ENCODE measurements at regions not wholly inside any gene's neighbourhood (a gene's known extent, or its start where the extent isn't known, plus 50 kb on each side); places are given as distances from the start of the nearest gene placed in this dataset.

DNA sequence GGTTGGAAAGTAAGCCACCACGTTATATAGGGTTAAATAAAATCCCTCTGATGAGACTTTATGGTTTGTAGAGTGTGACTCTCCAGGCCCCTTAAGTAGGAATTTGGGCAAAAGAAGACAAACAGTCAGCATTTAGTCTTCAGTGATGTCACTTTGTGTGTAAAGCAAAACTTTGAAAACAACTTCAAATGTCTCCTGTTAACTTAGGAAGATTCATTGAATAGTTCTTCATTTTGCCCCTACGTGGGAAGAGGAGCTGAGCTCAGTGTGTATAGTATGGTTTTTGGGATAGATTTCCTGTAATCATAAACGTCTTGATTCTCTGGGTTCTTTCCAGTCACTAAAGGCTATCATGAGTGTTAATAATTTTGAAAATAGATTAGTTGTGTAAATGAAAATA, 101.3 kb downstream of the GADD45G start:
- Histone ChIP-seq H3K4me3 (no peak overlapping the region), H3K27ac (no peak overlapping the region), H3K27me3 (no peaks in the 10 kb centered on the region), H3K36me3 (no peaks in the 10 kb centered on the region), H3K9me3 (no peaks in the 10 kb centered on the region), H3K4me1 (no peaks in the 10 kb centered on the region)
- no peak for DNase-seq
- intact Hi-C loops (cut with DNase I; ENCODE audit: low total_unique reads), result no loop called here
- TF ChIP-seq POLR2A (IDR thresholded peaks at IDR 0.05), result no peak
- TF ChIP-seq, protein P1, sequence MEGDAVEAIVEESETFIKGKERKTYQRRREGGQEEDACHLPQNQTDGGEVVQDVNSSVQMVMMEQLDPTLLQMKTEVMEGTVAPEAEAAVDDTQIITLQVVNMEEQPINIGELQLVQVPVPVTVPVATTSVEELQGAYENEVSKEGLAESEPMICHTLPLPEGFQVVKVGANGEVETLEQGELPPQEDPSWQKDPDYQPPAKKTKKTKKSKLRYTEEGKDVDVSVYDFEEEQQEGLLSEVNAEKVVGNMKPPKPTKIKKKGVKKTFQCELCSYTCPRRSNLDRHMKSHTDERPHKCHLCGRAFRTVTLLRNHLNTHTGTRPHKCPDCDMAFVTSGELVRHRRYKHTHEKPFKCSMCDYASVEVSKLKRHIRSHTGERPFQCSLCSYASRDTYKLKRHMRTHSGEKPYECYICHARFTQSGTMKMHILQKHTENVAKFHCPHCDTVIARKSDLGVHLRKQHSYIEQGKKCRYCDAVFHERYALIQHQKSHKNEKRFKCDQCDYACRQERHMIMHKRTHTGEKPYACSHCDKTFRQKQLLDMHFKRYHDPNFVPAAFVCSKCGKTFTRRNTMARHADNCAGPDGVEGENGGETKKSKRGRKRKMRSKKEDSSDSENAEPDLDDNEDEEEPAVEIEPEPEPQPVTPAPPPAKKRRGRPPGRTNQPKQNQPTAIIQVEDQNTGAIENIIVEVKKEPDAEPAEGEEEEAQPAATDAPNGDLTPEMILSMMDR (IDR thresholded peaks at IDR 0.05), result no peak

- Histone ChIP-seq H3K4me3 (no peak overlapping the region), H3K4me1 (no peaks in the 10 kb centered on the region), H3K9me3 (no peaks in the 10 kb centered on the region), H3K36me3 (no peaks in the 10 kb centered on the region), H3K27ac (peak overlapping the region in 1 of 2 donors; percentile 45), H3K27me3 (no peaks in the 10 kb centered on the region)
- no peak for DNase-seq
- intact Hi-C loops (cut with DNase I; ENCODE audit: low total_unique reads), result no loop called here
- TF ChIP-seq POLR2A (IDR thresholded peaks at IDR 0.05), result no peak
- TF ChIP-seq, protein P1 (IDR thresholded peaks at IDR 0.05), result no peak
Measured at GRCh38 chr9:89706731-89707191, 101.9 kb downstream of the GADD45G start.

DNA sequence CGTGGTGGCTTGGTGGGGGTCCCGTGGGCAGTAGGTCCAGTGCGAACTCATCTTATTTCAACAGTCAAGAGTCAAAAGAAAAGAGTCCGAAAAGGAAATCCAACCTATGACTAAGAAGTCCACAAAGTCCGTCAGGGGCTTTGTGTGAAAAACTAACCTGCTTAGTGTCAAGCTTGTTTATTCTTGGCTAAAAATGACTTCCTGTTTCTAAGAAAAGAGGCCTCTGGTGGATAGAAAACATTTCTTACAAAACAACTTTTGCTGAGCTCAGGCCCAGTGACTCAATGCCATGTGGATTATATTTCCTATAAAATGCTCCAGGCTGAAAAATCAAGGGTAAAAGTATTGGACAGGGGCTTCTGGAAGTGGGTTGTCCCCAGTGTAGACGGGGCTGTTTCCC, 105.9 kb downstream of the GADD45G start:
- intact Hi-C loops (cut with DNase I; ENCODE audit: low total_unique reads), result no loop called here
- no peaks in the 10 kb centered on the region for H3K9me3 ChIP-seq
- H3K27me3 ChIP-seq, result no peaks in the 10 kb centered on the region
- no peak for TF ChIP-seq POLR2A (IDR thresholded peaks at IDR 0.05)
- TF ChIP-seq, protein P1 (IDR thresholded peaks at IDR 0.05), result no peak
- no peaks in the 10 kb centered on the region for H3K4me1 ChIP-seq
- peak overlapping the region; percentile 57 to 59 for H3K27ac ChIP-seq
- H3K36me3 ChIP-seq, result no peaks in the 10 kb centered on the region
- DNase-seq, result peak in 1 of 2 donors; percentile 47
- H3K4me3 ChIP-seq, result no peak overlapping the region

DNA sequence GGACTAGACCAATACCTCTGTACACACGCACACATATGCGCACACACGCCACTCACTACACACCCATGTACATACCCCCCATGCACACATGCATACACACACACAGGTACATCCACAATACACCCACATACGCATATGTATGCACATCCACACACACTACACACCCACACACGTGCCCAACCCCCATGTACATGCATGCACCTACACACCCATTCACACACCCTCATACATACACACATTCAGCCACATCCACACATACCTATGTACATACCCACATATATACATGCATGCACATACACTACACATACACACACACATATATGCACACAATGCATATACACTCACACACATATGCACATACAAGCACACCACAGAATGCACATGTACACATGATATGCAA, 107.1 kb downstream of the GADD45G start:
- no peak for TF ChIP-seq POLR2A (IDR thresholded peaks at IDR 0.05)
- TF ChIP-seq, protein P1 (IDR thresholded peaks at IDR 0.05), result no peak
- intact Hi-C loops (cut with DNase I; ENCODE audit: low total_unique reads), result no loop called here
- H3K4me3 ChIP-seq, result no peak overlapping the region
- no peaks in the 10 kb centered on the region for H3K27me3 ChIP-seq
- no peak for DNase-seq
- H3K9me3 ChIP-seq, result no peaks in the 10 kb centered on the region
- H3K4me1 ChIP-seq, result no peaks in the 10 kb centered on the region
- no peaks in the 10 kb centered on the region for H3K36me3 ChIP-seq
- H3K27ac ChIP-seq, result no peak overlapping the region

- no peak overlapping the region for H3K27ac ChIP-seq
- H3K4me1 ChIP-seq, result no peaks in the 10 kb centered on the region
- H3K27me3 ChIP-seq, result no peaks in the 10 kb centered on the region
- peak in 1 of 2 donors; percentile 6 for DNase-seq
- no peaks in the 10 kb centered on the region for H3K9me3 ChIP-seq
- H3K36me3 ChIP-seq, result no peaks in the 10 kb centered on the region
- TF ChIP-seq, protein P1 (IDR thresholded peaks at IDR 0.05), result no peak
- no peak for TF ChIP-seq POLR2A (IDR thresholded peaks at IDR 0.05)
- intact Hi-C loops (cut with DNase I; ENCODE audit: low total_unique reads), result no loop called here
- no peak overlapping the region for H3K4me3 ChIP-seq
Measured at GRCh38 chr9:89712283-89712682, 107.5 kb downstream of the GADD45G start.
